Superior temporal gyrus (tissue), 1 donor: ENCODE measurements at regions not wholly inside any gene's neighbourhood (a gene's known extent, or its start where the extent isn't known, plus 50 kb on each side); places are given as distances from the start of the nearest gene placed in this dataset.
A peak's percentile ranks its signal among the peaks of the same experiment; 100 is the strongest.
"Not testable (repeated sequence)": the region's sequence is repeated elsewhere in the genome, so short reads cannot be mapped to it uniquely, and the experiment has no call there.

Experiments
- DNase-seq: peaks from one replicate; pipeline ENCODE4 v3.0.0-alpha.2; 2016; ENCODE audit errors: extremely low spot score

- no peak for DNase-seq
These were observed 185.5 kb downstream of the OLFM1 start for GRCh38 chr9:135273008-135273407.

- no peak for DNase-seq
These were observed 187.7 kb downstream of the OLFM1 start for GRCh38 chr9:135275163-135275562.

GRCh38 chr9:135275571-135276289 lies 188.3 kb downstream of the OLFM1 start:
- no peak for DNase-seq

- peak; percentile 44 for DNase-seq
These were observed 190.0 kb downstream of the OLFM1 start for GRCh38 chr9:135277219-135278201.

GRCh38 chr9:135278586-135278985 lies 191.1 kb downstream of the OLFM1 start:
- DNase-seq = no peak

GRCh38 chr9:135279385-135279784 lies 191.9 kb downstream of the OLFM1 start:
- no peak for DNase-seq

- DNase-seq = no peak
These were observed 192.4 kb downstream of the OLFM1 start for GRCh38 chr9:135279834-135280393.

- no peak for DNase-seq
These were observed 193.2 kb downstream of the OLFM1 start for GRCh38 chr9:135280666-135281065.

GRCh38 chr9:135281151-135281550 lies 193.7 kb downstream of the OLFM1 start:
- DNase-seq = no peak

- DNase-seq = peak; percentile 76
These were observed 194.6 kb downstream of the OLFM1 start for GRCh38 chr9:135281791-135282737.

GRCh38 chr9:135282808-135283207 lies 195.3 kb downstream of the OLFM1 start:
- DNase-seq = no peak

GRCh38 chr9:135283671-135284070 lies 195.9 kb upstream of the PPP1R26 start:
- DNase-seq = no peak

GRCh38 chr9:135284386-135285134 lies 195.0 kb upstream of the PPP1R26 start:
- DNase-seq = no peak

- not testable (repeated sequence) for DNase-seq
These were observed 193.2 kb upstream of the PPP1R26 start for GRCh38 chr9:135286187-135286925.

- no peak for DNase-seq
These were observed 192.6 kb upstream of the PPP1R26 start for GRCh38 chr9:135286961-135287360.

- no peak for DNase-seq
These were observed 192.0 kb upstream of the PPP1R26 start for GRCh38 chr9:135287627-135288026.

GRCh38 chr9:135288054-135288453 lies 191.5 kb upstream of the PPP1R26 start:
- DNase-seq = no peak

GRCh38 chr9:135289081-135289491 lies 190.5 kb upstream of the PPP1R26 start:
- no peak for DNase-seq

GRCh38 chr9:135290086-135290485 lies 189.5 kb upstream of the PPP1R26 start:
- DNase-seq = no peak

- DNase-seq = no peak
These were observed 189.0 kb upstream of the PPP1R26 start for GRCh38 chr9:135290566-135290965.
